Islet of Langerhans (tissue), 1 donor: ENCODE measurements at regions not wholly inside any gene's neighbourhood (a gene's known extent, or its start where the extent isn't known, plus 50 kb on each side); places are given as distances from the start of the nearest gene placed in this dataset.

ENCODE experiments used
- FAIRE-seq: peaks from one replicate; lab custom pipeline; 2011; peaks lifted over from hg19 to GRCh38; lab: Jason Lieb, UNC

- no peak for FAIRE-seq
These were observed 117.4 kb upstream of the B3GAT1 start for GRCh38 chr11:134529212-134530096.

DNA sequence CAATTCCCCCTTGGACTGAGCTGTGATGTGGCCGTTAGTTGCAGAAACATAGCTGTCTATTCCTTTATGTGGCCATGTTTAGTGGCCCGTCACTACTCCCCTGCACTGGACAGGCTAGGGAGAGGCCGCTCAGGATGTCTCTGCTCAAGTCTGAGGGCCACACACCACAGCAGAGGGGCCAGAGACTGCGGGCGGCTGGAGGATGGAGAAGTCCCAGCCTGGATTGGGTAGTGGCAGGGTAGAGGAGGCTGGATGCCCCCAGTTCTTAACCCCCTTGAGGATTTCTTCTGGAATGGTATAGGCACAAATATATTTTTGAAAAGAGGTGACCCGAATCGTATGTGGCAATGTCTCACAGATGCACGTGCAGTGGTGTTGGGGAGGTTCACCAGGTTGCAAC is 116.4 kb upstream of the B3GAT1 start:
- FAIRE-seq = no peak

GRCh38 chr11:134527382-134528243 is 115.6 kb upstream of the B3GAT1 start:
- FAIRE-seq = no peak

DNA sequence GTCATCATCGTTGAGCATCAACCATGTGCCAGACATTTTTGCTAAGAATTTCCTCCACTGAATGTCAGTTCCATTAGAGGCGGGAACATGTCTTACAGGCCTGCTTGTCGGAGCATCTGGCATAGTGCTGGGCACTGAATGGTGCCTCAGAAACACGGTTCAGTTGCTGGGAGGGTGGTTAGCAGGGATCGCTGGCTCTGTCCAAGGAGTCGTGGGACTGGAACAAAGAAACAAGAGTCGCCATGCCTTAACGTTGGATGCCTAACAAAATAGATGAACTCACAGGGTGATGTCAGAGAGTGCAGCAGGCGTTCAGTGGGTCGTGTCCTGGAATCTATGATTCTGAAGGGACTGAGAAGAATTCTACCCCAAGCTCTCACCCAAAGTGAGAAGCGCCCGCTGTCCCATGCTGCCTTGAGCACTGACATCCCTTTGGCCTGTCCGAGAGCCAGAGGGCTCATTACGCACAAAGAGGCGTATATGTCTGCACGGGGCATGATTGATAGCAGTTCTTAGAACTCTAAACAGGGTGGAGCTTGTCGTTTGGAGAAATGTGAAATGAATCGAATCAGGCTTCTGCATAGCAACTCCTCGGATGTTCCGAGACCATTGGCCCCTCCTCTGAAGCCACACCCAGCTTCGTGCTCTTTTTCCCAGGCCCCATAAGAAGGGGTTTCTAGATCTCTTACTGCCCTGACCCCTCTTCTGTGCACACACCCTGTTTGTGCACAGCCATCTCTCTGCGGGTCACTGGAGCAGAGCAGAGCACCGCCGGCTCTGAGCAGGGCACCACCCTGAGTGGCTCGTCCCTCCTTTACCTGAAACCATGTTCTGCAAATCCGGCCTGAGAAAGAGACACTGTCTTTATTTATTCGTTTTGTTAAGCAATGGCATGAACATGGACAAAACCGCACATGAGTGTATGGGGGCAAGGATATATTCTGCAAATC is 113.1 kb upstream of the B3GAT1 start:
- FAIRE-seq = no peak

DNA sequence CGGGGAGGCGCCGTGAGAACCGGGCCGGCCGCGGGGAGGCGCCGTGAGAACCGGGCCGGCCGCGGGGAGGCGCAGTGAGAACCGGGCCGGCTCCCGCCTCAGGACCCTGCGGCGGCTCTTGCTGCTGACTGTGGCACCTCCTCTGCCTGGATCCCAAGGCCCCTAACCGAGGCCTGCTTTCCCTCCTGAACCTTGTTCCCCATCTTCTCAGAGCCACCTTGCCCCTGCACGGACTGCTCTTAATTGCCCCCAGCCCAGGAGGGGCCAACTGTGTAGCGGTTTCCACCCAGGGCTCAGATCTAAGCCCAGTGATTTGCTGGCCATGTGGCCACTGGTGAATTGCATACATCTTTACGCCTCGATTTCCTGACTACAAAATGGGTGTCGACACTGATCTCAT is 112.2 kb upstream of the B3GAT1 start:
- FAIRE-seq = no peak

GRCh38 chr11:134522782-134523570 is 110.9 kb upstream of the B3GAT1 start:
- FAIRE-seq = no peak

DNA sequence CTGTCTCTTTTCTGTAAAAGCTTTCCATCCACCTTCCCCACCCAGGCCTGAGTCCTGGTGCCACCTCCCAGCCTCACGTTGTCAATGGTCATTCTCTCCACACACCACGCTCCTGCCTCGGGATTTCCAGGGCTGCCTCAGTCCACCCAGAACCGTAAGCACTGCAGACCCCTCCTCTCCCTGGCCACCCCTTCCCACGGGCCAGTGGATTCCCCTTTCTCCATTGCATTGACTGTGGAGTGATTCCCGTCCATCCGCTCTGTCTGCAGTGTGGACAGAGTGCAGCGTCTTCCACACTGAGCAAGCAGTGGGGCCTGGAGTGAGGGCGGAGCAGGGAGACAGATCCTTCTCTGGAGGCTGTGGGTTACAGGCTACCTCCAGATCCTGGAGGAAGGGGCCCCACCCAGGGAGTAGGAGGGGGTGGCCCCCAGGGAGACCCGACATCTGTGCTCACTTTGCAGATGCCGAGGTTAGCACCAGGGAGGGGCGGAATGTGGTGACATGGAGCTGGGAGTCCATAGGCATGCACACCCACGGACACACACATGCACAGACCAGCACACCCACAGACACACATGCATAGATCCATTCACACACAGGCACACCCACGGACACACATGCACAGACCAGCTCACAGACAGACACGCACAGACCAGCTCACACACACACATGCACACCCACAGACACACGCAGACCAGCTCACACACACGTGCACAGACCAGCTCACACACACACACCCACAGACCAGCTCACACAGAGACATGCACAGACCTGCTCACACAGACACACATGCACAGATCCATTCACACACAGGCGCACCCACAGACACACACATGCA is 109.6 kb upstream of the B3GAT1 start:
- FAIRE-seq = no peak

DNA sequence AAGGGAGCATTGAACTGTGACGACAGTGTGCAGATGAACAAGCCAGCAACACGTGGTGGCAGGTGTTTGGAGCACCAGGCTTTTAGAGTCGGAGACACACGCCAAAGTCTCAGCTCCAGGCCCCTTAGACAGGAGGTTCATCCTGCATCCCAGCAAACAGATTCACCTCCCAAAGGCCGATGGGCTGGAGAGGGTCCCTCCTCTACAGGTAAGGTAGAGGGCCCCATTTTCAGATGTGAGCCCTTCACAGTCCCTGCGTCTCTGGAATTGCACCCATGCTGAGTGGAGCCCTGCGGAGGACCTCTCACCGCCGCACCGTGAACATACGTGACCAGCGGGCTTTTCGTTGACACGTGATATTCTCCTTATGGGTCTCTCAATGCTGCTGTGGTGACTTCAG is 109.0 kb upstream of the B3GAT1 start:
- FAIRE-seq = no peak

DNA sequence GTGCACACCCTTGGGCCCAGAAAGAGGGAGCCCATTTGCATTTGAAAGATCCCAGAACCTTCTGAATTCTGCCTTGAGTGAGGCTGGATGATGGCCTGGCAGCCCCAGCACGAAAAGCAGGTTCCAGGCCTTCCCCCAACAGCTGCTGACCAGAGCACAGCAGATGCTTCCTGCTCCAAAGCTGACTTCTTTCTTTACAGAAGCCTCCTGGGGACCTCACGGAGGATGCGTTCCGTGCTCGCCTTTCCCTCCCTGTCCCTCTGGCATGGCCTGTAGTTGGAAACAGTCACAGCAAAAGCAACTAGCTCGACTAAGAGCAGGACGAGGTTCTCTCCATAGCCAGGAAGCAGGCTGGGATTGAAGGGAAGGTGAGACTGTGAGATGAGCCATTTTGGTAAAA is 107.7 kb upstream of the B3GAT1 start:
- no peak for FAIRE-seq

- FAIRE-seq = no peak
These were observed 107.3 kb upstream of the B3GAT1 start for GRCh38 chr11:134519390-134519750.

GRCh38 chr11:134518616-134519389 is 106.8 kb upstream of the B3GAT1 start:
- FAIRE-seq = no peak

DNA sequence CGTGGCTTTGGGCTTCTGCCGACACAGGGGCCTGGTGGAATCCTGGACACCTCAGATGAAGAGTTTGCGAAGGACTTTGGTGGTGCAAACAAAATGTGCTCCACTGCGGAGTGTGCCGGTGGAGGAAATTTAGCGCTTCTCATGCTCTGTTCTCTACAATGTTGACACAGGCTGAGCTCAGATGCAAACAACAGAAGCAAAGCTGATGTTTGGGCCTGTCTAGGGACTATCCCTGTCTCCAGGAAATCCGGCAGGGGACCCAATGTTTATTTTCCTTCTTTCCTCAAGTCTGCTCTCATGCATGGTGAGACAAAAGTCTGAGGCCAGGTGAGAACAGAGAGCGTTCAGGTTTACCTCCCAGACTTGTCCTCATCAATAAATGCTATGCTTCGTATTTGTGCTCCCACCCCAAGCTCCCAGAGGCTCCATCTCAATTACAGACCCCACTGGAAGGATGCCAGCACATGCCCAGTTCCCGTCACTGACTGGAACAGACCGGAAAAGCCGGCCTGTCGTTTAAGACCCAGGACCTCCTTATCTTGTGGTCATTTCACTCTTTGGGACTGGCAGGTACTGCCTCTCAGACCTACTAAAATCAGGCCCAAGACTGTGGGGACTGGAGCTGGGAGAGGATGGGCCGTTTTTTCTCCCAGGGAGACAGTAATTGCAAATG is 105.7 kb upstream of the B3GAT1 start:
- no peak for FAIRE-seq

- no peak for FAIRE-seq
These were observed 105.1 kb upstream of the B3GAT1 start for GRCh38 chr11:134517115-134517514.

DNA sequence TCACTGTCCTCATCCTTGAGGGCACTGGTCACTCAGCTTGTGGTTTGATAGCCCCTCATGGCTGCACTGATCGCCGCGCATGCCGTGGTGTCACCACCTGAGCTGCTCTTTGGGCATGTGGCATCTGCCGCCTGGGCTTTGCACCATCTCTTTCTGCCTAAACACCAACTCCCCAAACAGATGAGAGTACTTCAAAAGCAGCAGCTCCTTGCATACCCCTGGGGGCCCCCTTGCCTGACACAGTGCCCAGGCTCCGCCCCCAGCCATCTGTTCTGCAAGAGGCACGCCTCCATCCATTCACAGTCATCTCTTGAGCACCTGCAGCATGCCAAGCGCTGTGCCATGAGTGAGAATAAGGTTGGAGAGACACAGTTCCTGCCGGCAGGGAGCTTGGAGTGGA is 104.5 kb upstream of the B3GAT1 start:
- FAIRE-seq = no peak

DNA sequence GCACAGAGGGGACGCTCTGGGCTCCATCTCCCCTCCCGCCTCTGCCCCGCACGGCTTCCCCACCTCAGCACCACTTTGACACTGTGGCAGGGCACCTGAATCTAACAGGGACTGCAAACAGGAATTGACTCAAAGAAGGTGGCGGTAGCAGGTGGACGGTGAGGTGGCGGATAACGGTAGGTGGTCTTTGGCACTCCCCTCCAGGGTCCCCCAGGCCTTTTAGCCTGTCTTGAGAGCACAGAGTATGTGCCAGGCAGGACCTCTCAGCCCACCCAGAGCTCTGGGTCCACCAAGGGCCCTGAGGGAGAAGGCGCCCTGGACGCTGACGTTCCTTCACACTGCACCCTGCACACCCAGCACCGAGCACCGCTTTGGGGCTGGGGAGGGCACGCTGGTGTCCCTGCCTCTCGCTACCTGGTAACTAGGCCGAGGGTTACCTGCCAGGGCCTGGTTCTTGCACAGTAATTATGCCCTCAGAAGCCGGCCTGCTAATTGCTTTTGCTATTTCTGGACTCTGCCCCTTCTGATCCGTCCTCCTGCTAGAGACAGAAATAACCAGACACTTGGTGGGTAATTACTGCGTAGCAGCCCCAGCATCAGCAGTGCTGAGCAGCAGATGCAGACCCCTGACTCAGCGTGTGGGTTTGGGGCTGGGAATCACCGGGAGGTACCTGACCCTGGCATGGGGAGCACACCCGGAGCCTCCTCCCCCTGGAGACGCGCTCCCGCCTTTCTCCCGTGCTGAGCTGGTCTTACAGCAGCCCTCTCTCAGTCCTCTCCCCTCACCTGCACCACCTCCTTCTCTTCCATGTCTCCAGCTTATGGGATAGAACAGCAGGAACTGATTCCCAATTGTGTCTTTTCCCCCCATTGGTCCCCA is 103.3 kb upstream of the B3GAT1 start:
- FAIRE-seq = no peak

GRCh38 chr11:134514354-134514951 is 102.4 kb upstream of the B3GAT1 start:
- FAIRE-seq = no peak

DNA sequence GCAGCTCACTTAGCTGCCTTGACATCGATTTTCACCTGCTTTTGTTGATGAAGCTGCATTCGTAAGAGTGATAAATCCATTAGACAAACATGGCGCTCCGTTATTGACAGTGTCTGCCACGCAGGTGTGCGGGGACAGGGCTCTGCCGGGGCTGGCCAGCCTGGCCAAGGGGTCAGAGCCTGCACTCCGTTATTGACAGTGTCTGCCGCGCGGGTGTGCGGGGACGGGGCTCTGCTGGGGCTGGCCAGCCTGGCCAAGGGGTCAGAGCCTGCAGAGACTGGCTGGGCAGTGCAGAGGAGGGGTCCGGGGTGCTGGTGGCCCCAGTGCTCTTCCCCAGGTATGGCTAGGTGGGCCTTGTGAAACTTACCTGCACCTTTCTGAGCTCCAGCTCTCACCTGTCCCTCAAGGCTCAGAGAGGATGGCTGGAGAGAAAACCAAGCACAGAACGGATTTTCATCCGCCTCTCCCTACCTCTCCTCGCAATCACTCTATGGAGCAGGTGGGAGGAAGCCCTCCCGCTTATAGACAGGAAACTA is 101.6 kb upstream of the B3GAT1 start:
- no peak for FAIRE-seq
